Transverse colon (tissue), 4 donors: ENCODE measurements at regions not wholly inside any gene's neighbourhood (a gene's known extent, or its start where the extent isn't known, plus 50 kb on each side); places are given as distances from the start of the nearest gene placed in this dataset.

Experiments used
- POLR2AphosphoS5 ChIP-seq, 3 donors: sonication (generic); formaldehyde crosslinking; IDR thresholded peaks; one replicate each; pipeline ENCODE4 v1.6.1; 2016; ENCODE audit warnings: antibody characterized with exemption in 3 of 3
- TF ChIP-seq, protein P1 (sequence below), 5 experiments: fragments of 200-600 bp in 3 of 5; fragments of 450-650 bp in 2 of 5; sonication (generic) in 3 of 5; IDR thresholded peaks; 1 replicate in 2 of 5; 2 replicates in 3 of 5; pipeline ENCODE4 v1.5.1; 2016 to 2017; ENCODE audit warnings: antibody characterized with exemption in 5 of 5, inconsistent platforms in 3 of 5, mild to moderate bottlenecking in 2 of 5, moderate library complexity in 1 of 5

DNA sequence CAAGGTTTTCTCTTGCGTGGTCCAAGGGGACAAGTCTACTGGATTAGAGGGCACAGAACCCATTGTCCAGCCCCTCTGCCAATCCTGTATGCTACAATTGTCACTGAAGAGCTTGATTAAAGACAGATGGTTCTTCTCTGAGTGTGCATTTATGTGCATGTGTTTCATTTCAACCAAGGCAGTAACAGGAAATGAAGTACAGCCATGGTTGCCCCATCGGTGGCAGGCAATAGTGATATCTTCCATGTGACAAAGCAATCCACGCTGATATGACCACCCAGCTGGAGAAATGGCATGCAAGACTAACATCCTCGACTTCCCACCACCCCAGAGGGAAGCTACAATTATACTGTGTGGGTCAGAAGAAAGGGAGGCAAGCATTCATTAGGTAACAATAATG is 85.5 kb downstream of the UNC5CL start:
- no peak for TF ChIP-seq POLR2AphosphoS5 (IDR thresholded peaks at IDR 0.05)
- TF ChIP-seq, protein P1, sequence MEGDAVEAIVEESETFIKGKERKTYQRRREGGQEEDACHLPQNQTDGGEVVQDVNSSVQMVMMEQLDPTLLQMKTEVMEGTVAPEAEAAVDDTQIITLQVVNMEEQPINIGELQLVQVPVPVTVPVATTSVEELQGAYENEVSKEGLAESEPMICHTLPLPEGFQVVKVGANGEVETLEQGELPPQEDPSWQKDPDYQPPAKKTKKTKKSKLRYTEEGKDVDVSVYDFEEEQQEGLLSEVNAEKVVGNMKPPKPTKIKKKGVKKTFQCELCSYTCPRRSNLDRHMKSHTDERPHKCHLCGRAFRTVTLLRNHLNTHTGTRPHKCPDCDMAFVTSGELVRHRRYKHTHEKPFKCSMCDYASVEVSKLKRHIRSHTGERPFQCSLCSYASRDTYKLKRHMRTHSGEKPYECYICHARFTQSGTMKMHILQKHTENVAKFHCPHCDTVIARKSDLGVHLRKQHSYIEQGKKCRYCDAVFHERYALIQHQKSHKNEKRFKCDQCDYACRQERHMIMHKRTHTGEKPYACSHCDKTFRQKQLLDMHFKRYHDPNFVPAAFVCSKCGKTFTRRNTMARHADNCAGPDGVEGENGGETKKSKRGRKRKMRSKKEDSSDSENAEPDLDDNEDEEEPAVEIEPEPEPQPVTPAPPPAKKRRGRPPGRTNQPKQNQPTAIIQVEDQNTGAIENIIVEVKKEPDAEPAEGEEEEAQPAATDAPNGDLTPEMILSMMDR (IDR thresholded peaks at IDR 0.05) = no peak
